ENCODE measurements at regions not wholly inside any gene's neighbourhood (a gene's known extent, or its start where the extent isn't known, plus 50 kb on each side); places are given as distances from the start of the nearest gene placed in this dataset.
"Not testable (repeated sequence)": the region's sequence is repeated elsewhere in the genome, so short reads cannot be mapped to it uniquely, and the experiment has no call there.

GRCh38 chr11:92546603-92547002 is 322.0 kb downstream of the FAT3 start:
- DNase-seq = no peak

GRCh38 chr11:92550411-92550810 is 325.8 kb downstream of the FAT3 start:
- DNase-seq = no peak

- DNase-seq = no peak
Observed at GRCh38 chr11:92550871-92551270, 326.3 kb downstream of the FAT3 start.

GRCh38 chr11:92552942-92553341 is 328.3 kb downstream of the FAT3 start:
- no peak for DNase-seq

- DNase-seq = no peak
Observed at GRCh38 chr11:92554688-92555087, 330.1 kb downstream of the FAT3 start.

GRCh38 chr11:92556431-92556830 is 331.8 kb downstream of the FAT3 start:
- DNase-seq = no peak

- no peak for DNase-seq
Observed at GRCh38 chr11:92557879-92558278, 333.3 kb downstream of the FAT3 start.

GRCh38 chr11:92558323-92558722 is 333.7 kb downstream of the FAT3 start:
- no peak for DNase-seq

GRCh38 chr11:92569726-92570125 is 345.1 kb downstream of the FAT3 start:
- no peak for DNase-seq

- DNase-seq = no peak
Observed at GRCh38 chr11:92572559-92572958, 347.9 kb downstream of the FAT3 start.

- DNase-seq = no peak
Observed at GRCh38 chr11:92576315-92576714, 351.7 kb downstream of the FAT3 start.

GRCh38 chr11:92580908-92581307 is 356.3 kb downstream of the FAT3 start:
- no peak for DNase-seq

- no peak for DNase-seq
Observed at GRCh38 chr11:92588393-92588792, 363.8 kb downstream of the FAT3 start.

- no peak for DNase-seq
Observed at GRCh38 chr11:92589512-92589911, 364.9 kb downstream of the FAT3 start.

- DNase-seq = no peak
Observed at GRCh38 chr11:92591521-92591920, 366.9 kb downstream of the FAT3 start.

- DNase-seq = no peak
Observed at GRCh38 chr11:92594251-92594650, 369.6 kb downstream of the FAT3 start.

GRCh38 chr11:92595052-92595451 is 370.4 kb downstream of the FAT3 start:
- no peak for DNase-seq

- no peak for DNase-seq
Observed at GRCh38 chr11:92596596-92597317, 372.1 kb downstream of the FAT3 start.

GRCh38 chr11:92601048-92601447 is 368.4 kb upstream of the MTNR1B start:
- DNase-seq = no peak

- DNase-seq = no peak
Observed at GRCh38 chr11:92605667-92606066, 363.8 kb upstream of the MTNR1B start.

GRCh38 chr11:92607969-92608722 is 361.3 kb upstream of the MTNR1B start:
- no peak for DNase-seq

- no peak for DNase-seq
Observed at GRCh38 chr11:92611157-92611556, 358.3 kb upstream of the MTNR1B start.

GRCh38 chr11:92618020-92618419 is 351.4 kb upstream of the MTNR1B start:
- not testable (repeated sequence) for DNase-seq

GRCh38 chr11:92623055-92623454 is 346.4 kb upstream of the MTNR1B start:
- DNase-seq = no peak

- no peak for DNase-seq
Observed at GRCh38 chr11:92625894-92626293, 343.6 kb upstream of the MTNR1B start.
